ENCODE measurements at regions not wholly inside any gene's neighbourhood (a gene's known extent, or its start where the extent isn't known, plus 50 kb on each side); places are given as distances from the start of the nearest gene placed in this dataset.
A peak's percentile ranks its signal among the peaks of the same experiment; 100 is the strongest.

DNA sequence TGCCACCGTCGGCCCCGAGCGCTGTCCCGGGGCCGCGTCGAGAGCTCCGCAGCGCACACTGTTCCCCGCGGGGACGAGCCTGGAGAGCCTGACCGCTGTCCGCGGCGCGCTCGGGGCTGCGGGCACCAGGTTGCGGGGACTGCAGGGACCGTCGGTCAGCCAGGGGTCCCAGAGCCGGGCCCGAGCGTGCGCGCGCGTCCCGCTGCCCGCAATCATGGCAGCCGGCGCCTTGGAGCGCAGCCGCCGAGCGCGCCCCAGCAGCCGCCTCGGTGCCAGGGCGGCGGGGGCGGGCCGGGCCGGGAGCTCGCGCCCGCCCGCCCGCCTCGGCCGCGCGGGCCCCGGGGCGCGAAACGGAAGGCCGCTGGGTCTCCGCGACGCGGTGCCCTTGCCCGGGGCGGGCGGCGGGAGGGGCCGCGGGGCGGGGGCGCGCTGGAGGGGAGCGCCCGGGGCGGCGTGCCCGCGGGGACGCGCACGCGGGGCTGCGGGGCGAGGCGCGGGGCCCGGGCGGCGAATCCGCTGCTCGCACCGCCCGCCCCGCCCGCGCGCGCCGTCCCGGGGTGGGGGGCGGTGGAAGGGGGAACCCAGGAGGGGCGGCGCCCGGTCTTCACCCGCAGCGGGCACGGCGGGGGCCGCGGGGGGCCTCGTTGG is 79.4 kb upstream of the PPARA start:
- peak overlapping the region in 3 of 4 donors; percentile 57 to 91 (median 83) for H3K4me3 Mint-ChIP-seq
- peaks cover 1% of the 10 kb centered on the region for H3K27me3 Mint-ChIP-seq
- H3K36me3 Mint-ChIP-seq: no peaks in the 10 kb centered on the region
- H3K9me3 Mint-ChIP-seq: no peaks in the 10 kb centered on the region
- peaks cover 14 to 27% (median 17%) of the 10 kb centered on the region in 3 donors for H3K4me1 Mint-ChIP-seq
- H3K27ac Mint-ChIP-seq: no peak overlapping the region

DNA sequence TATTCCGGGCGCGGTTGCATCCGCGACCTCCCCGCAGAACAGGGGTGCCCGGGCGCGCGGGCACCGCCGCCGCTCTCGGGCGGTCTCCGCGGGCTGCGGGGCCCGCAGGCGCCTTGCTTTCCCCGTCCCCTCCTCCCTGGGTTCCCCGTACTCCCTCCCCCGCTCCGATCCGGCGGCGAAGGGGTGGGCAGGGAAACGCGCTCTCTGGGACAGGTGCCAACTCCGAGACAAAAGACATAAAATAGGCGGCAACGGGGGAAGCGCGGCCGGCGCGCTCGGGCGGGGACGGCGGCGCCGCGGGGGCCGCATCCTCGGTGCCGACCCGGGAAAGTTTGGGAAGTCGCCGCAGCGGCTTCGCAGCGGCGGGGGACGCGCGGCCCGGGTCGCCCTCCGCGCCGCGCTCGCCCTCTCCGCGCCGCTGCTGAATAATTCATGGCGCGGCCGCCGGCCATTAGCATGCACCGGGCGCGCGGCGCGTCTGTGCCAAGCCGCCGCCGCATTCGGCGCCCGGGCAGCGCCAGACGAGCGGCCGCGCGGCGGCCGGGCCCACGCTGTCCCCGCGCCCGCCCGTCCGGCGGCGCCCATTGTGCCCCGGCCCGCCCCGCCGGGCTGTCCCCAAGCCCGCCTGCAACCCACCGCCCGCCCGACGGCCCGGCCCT is 78.7 kb upstream of the PPARA start:
- Mint-ChIP-seq H3K27me3 (peaks cover 1% of the 10 kb centered on the region), H3K4me1 (peaks cover 17 to 30% (median 18%) of the 10 kb centered on the region in 3 donors), H3K27ac (peak overlapping the region in 1 of 3 donors; percentile 78), H3K9me3 (no peaks in the 10 kb centered on the region), H3K4me3 (peak overlapping the region; percentile 57 to 92 (median 86)), H3K36me3 (no peaks in the 10 kb centered on the region)

DNA sequence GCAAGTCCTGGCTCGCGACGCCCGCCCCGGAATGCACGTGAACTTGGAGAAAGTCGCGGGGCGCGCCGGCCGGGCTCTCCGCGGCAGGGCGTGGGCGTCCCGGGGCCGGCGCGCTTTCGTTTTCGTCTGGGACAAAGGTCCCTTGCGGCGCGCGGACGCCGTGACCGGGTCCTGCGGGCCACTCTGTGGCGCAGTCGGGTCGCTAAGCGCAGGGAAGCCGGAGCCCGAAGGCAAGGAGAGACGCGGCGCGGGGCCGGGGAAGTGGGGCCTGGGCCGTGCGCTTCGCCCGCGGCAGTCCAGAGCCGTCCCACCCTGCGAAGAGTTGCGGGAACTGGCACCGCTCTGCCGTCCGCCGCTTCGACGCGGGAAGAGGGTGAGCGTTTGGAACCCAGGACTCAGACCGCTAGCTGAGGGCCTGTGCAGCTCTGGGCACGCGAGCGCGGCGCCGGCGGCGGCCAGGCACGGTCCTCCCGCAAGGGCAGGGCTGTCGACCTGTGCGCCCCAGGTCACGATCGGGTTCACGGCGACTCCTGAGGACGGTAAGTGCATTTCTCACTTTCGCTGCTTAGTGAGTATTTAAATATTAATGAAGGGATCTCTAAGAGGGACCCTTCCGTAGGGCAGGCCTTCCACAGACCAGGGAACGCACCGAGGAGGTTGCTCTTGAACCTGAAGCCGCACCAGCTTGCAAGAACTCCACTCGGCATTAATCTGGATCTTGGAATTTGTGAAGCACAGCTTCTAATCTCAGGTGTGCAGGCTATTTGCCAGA is 78.0 kb upstream of the PPARA start:
- Mint-ChIP-seq H3K27me3 (no peaks in the 10 kb centered on the region), H3K27ac (peak overlapping the region; percentile 1 to 67 (median 53)), H3K36me3 (no peaks in the 10 kb centered on the region), H3K9me3 (no peaks in the 10 kb centered on the region), H3K4me3 (peak overlapping the region; percentile 73 to 83 (median 77)), H3K4me1 (peaks cover 16 to 24% (median 19%) of the 10 kb centered on the region in 3 donors)

DNA sequence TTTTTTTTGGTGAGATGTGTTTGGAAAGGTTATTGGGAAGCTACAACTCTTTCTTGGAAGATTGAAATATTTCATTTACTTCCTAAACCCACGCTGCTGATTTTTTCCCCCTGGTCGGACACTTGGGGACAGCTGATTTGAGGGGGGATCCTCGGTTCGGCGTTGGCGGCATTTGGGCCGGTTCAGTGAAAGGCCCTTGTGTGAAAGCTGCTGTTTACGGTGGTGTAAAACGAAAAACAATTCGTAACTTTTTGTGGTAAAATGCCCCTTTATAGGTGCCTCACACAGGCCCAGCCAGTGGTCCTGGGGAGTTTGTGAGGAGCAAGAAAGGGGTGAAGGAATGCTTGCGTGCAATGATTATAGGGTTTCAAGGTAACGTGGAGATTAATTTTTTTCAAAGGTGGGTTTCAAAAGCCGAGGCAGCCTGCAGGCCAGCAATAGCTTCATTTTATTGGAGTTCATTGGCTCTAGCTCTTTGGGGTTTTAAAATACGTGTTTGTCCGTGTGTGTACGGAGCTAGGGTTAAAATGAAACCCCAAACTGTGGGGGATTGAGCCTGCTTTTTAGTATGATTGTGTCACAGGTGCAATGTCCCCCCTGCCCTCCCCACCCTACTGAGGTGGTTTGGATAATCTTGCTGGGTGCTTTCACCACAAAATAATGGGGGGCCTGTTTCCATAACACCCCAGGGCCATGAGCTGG is 77.2 kb upstream of the PPARA start:
- H3K27me3 Mint-ChIP-seq: no peaks in the 10 kb centered on the region
- H3K4me1 Mint-ChIP-seq: peaks cover 19 to 24% (median 23%) of the 10 kb centered on the region in 3 donors
- H3K9me3 Mint-ChIP-seq: no peaks in the 10 kb centered on the region
- no peaks in the 10 kb centered on the region for H3K36me3 Mint-ChIP-seq
- H3K27ac Mint-ChIP-seq: peak overlapping the region; percentile 1 to 67 (median 12)
- peak overlapping the region; percentile 33 to 78 (median 58) for H3K4me3 Mint-ChIP-seq

DNA sequence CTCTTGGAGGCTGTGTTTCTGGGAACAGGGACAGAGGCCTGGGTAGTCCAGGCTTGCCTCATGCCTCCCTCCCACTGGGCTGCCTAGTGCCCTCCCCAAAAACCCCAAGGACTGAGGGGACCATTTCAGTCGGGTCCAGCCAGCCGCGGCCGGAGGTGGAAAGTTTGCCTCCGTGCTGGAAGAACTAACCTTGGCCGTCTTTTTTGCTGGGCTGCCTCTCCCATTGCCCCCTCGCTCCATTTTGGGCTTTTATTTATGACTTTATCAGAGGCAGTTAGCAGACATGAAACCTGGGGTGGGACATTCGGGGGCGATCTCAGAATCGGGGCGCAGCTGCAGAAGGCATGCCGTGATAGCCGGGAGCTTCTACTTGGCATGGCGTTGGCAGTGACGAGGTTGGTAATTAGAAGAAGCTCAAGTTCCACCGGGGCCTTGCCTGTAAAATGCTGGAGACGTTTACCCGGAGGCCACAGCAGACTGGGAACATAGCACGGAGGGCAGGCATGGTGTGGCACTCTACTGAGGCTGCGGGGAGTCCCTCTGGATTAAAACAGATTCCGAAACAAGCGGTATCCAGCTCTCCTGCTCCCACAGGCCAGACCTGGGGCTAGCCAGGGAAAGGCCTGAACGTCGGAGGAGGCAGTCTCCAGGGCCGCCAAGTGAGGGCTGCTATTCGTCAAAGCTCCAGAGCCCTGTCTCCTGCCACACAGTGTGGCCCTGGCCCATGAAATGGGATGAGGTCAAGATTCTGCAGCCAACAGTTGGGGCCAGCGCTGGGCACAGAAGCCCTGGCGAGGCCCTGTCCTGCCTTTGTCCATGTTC is 76.4 kb upstream of the PPARA start:
- peaks cover 16 to 20% (median 19%) of the 10 kb centered on the region in 3 donors for H3K4me1 Mint-ChIP-seq
- peak overlapping the region in 1 of 3 donors; percentile 10 for H3K27ac Mint-ChIP-seq

DNA sequence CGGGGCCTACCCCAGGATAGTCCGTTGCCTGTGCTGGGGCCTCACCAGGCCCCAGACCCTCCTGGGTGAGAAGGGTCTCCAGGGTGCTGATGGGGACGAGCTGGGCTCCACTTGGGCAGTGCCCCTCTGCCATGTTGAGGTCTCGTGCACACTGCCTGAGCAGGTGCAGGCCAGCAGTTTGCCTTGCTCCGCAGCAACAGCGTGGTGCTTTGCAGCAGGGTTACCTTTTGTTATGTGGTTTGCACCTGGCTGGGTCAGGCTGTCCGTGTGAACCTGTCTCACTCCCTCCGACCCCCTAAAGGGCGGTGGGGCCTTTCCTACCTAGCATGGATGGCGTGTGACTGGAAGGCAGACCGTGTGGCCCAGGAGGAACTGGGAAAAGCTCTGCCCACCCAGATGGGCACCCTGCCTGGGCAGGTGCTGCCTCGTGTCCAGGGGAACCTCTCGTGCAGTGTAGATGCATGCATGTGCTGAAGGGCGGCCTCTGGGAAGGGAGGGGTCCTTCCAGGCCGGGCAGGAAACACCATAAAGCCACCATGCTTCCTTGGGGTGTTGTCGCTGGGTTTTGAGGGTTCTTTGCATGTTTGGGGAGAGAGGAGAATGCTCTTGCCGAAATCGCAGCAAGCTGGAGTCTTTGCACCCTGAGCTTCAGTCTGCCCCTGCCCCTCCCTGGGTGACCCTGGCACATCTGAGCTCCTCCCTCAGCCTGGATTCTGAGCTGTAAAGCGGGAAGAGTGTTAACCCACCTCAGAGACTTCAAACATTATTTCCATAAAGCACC is 75.4 kb upstream of the PPARA start:
- Mint-ChIP-seq H3K4me3 (peak overlapping the region in 2 of 4 donors; percentile 32 to 35), H3K27me3 (no peaks in the 10 kb centered on the region), H3K36me3 (no peaks in the 10 kb centered on the region), H3K27ac (no peak overlapping the region), H3K9me3 (no peaks in the 10 kb centered on the region), H3K4me1 (peaks cover 8 to 15% (median 13%) of the 10 kb centered on the region in 3 donors)

More for the DNA sequence above, 76.4 kb upstream of the PPARA start:
- Mint-ChIP-seq H3K4me3 (peak overlapping the region in 3 of 4 donors; percentile 33 to 79 (median 71)), H3K36me3 (no peaks in the 10 kb centered on the region), H3K27me3 (no peaks in the 10 kb centered on the region), H3K9me3 (no peaks in the 10 kb centered on the region)

DNA sequence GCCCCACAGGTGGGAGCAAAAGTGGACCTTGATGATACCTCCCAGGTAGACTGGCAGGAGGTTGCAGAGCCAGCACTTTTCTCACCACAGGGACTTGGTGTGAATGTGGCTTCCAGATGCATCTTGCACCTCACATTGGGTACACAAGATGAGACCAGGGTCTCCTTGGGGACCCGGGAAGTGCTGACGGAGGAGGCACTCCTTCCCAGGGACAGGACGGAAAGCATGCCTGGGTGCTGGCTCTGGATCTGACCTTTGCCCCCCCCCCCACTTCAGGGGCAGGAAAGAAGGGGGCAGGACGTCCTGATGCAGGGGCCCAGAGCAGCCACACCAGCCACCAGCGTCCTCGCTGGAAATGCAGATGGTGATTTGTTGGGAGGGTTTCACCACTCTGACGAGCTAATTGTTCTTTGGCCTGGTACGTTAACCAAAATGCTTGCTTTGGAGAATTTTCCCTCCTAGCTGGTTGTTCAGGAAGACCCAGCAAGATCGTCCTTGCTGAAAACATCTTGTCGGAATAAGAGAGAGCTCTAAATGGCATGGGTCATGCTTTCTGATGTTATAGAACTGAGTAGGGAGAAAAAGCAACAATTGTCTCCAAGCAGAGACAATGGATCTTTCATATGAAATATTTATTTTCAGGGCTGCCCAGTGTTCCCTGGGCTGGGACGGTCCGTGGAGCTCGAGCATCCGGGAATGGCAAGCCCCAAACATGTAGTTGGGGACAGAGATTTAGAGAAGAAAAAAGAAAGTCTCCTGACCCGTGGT is 74.4 kb upstream of the PPARA start:
- H3K4me1 Mint-ChIP-seq: peaks cover 8 to 15% (median 13%) of the 10 kb centered on the region in 3 donors
- H3K36me3 Mint-ChIP-seq: peaks cover 2% of the 10 kb centered on the region
- H3K27ac Mint-ChIP-seq: no peak overlapping the region
- H3K9me3 Mint-ChIP-seq: no peaks in the 10 kb centered on the region
- H3K4me3 Mint-ChIP-seq: no peak overlapping the region
- no peaks in the 10 kb centered on the region for H3K27me3 Mint-ChIP-seq

DNA sequence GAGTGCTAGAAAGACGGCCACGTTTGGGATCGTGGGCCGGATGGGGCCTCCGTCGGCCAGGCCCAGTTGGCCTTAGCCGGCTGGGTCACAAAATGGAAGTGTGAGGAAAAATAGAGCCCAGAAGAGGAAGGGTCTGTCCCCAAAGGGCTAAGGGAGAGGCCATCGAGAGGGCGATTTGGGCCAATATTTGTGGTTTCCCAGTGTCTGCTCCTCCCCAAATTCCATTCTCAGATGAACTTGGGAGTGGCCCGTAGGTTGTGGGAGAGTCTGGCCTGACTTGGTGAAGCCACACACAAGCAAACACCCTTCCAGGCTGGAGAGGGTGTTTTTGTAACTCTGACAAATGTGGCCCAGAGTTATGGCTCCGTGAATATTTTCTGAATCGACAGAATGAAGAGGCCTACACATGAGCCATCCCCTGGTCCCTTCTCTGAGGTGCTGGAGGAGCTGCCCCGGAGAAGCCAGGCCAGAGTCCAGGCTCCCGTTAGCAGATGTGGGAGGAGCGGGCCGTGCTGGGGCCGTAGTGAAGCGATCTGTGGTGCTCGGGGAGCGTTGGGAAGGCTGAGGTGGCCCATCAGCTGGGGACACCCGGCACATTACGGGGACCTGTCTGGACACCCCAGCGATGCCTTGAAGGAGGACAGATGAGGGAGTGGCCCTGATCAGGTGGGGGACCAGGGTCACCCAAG is 73.5 kb upstream of the PPARA start:
- peaks cover 8 to 15% (median 13%) of the 10 kb centered on the region in 3 donors for H3K4me1 Mint-ChIP-seq
- no peaks in the 10 kb centered on the region for H3K27me3 Mint-ChIP-seq
- H3K9me3 Mint-ChIP-seq: no peaks in the 10 kb centered on the region
- H3K4me3 Mint-ChIP-seq: no peak overlapping the region
- peaks cover 2% of the 10 kb centered on the region for H3K36me3 Mint-ChIP-seq
- no peak overlapping the region for H3K27ac Mint-ChIP-seq

DNA sequence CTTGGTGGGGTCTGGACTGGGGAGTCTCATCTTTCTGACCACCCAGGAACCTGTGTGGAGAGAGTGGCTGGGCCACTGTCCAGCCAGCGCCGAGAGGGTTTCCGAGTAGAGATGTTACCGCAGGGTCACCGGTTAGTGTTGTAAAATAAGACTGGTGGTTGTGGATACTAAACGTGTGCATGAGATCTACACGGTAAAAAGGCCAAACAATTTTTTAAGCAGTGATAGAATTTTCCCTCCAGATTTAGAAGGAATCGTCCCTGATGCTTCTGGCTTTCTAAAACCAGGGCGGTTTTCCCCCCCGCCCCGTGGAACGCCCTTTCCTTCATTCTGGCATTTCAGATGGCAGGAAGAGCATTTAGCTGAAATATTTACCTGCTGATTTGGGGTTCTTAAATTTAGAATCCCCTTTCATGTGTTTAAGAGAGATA is 72.6 kb upstream of the PPARA start:
- peak overlapping the region in 1 of 3 donors; percentile 5 for H3K27ac Mint-ChIP-seq
- peaks cover 2% of the 10 kb centered on the region for H3K36me3 Mint-ChIP-seq
- H3K9me3 Mint-ChIP-seq: no peaks in the 10 kb centered on the region
- peaks cover 8 to 12% (median 11%) of the 10 kb centered on the region in 3 donors for H3K4me1 Mint-ChIP-seq
- H3K27me3 Mint-ChIP-seq: no peaks in the 10 kb centered on the region
- H3K4me3 Mint-ChIP-seq: peak overlapping the region in 1 of 4 donors; percentile 47

DNA sequence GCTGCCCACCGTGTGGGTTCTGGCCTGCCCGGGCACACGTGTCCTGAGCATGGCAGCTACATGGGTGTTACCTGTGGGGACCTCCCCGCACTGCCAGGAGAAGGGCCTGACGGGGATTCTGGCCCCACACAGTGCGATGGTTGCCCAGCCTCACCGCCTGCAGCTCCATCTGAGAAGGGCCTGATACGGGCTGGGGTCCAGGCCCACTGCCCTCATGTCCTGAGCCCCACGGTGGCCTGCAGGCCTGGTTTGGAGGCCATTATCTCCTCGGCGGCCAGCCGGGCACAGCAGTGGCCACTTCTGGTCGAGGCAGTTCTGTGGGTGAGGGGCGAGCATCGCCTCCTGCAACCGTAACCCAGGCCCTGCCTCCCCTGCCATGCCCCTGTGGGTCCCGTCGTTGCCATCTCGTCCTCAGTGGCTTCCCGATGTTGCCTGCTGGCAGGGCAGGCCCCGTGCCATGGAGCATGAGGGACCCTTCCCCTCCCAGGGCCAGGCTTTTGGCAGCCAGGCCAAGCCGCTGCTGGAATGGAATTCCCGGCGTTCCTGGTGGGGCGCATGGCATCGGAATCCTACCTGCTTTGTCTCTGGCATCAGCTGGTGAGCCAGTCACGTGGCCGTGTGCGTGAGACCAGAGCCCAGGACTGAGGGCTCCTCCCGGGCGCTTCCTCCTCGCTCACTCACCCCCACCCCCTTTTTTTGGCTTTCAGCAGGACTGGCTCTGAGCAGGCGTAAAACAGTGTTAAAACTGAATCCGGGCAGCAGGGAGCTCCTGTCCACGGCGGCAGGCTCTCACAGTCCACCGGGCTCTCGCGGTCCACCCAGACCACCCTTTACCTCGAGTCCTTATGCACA is 71.9 kb upstream of the PPARA start:
- Mint-ChIP-seq H3K4me1 (peaks cover 7 to 8% (median 7%) of the 10 kb centered on the region in 3 donors), H3K36me3 (peaks cover 2% of the 10 kb centered on the region), H3K27me3 (no peaks in the 10 kb centered on the region), H3K27ac (peak overlapping the region in 1 of 3 donors; percentile 5), H3K4me3 (no peak overlapping the region), H3K9me3 (no peaks in the 10 kb centered on the region)

DNA sequence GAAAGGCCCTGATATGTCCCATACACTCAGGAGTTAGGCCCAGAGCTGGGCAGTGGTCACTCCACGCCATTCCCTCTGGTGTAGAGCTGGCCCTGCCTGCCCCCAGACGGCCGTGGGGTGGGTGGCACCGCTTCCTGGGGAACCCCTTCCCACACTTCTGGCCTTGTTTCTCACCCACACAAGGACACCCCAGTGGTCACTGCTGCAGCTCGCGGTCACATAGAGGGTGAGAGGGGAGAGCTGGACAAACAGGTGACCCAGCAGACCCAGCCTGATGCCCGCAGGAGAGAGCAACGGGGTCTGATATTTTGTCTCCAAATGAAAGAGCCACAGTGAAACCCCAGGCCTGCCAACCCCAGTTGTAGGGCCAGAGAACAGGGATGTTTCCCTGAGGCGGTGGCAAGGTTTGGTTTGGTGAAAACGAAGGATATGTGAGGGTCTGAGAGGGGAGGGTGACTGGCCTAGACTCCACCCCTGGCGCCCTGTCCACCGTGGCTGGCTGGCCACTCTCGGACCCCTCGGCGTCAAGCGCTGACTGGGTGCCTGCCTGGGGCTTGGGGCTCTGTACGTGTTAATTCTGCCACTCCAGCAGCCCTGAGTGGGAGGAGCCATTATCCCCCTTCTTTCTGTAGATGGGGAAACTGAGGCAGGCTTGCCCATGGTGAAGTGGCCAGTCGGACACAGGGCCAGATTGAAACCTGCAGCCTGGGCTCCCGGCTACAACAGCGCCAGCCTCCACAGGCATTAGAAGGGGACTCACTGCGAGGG is 71.0 kb upstream of the PPARA start:
- Mint-ChIP-seq H3K36me3 (peaks cover 2% of the 10 kb centered on the region), H3K27me3 (no peaks in the 10 kb centered on the region), H3K4me1 (peaks cover 7 to 8% (median 7%) of the 10 kb centered on the region in 3 donors), H3K27ac (no peak overlapping the region), H3K4me3 (no peak overlapping the region), H3K9me3 (no peaks in the 10 kb centered on the region)
